Adrenal gland (tissue), 9 donors: ENCODE measurements at regions not wholly inside any gene's neighbourhood (a gene's known extent, or its start where the extent isn't known, plus 50 kb on each side); places are given as distances from the start of the nearest gene placed in this dataset.

Experiments
- DNase-seq, 7 donors: peaks; one replicate each; pipeline ENCODE4 v3.0.0-alpha.2; 2019 to 2020
- H3K27ac ChIP-seq, 5 donors: fragments of 200-600 bp; sonication (generic) in 4 of 5; 1 replicate in 3 of 5; 2 replicates in 2 of 5; pipeline versions ENCODE4 v1.5.1 to v1.8.0; 2016 to 2020; ENCODE audit warnings: mild to moderate bottlenecking in 1 of 5
- H3K27me3 ChIP-seq: fragments of 200-600 bp; 2 replicates; pipeline ENCODE4 v1.8.0; 2021
- H3K36me3 ChIP-seq, 2 donors: fragments of 200-600 bp; replicated peaks in 1 of 2; 1 replicate in 1 of 2; 2 replicates in 1 of 2; pipeline versions ENCODE4 v1.5.1 to v1.8.0; 2018 to 2022
- H3K4me1 ChIP-seq, 2 donors: fragments of 200-600 bp; replicated peaks in 1 of 2; 1 replicate in 1 of 2; 2 replicates in 1 of 2; pipeline versions ENCODE4 v1.5.1 to v1.8.0; 2018 to 2021
- H3K4me3 ChIP-seq, 4 donors: fragments of 200-600 bp; sonication (generic) in 3 of 4; one replicate each; pipeline ENCODE4 v1.5.1; 2016 to 2018
- H3K9me3 ChIP-seq, 3 donors: fragments of 200-600 bp; sonication (generic) in 1 of 3; replicated peaks in 1 of 3; 1 replicate in 2 of 3; 2 replicates in 1 of 3; pipeline versions ENCODE4 v1.5.1 to v1.8.0; 2016 to 2021
- POLR2A ChIP-seq, 2 donors: fragments of 450-650 bp; IDR thresholded peaks; one replicate each; pipeline ENCODE4 v1.6.1; 2017; ENCODE audit warnings: antibody characterized with exemption in 2 of 2, mild to moderate bottlenecking in 2 of 2, moderate library complexity in 1 of 2
- whole genome bisulfite sequencing, 4 donors: extraction: QIAGEN DNeasy Blood & Tissue Kit in 2 of 4; methylation state at CpG; one replicate each; pipeline versions ENCODE4 v1.1.5 to v1.1.7; 2013 to 2017; 5-methylcytosine and 5-hydroxymethylcytosine counted together
- intact Hi-C, 2 donors: fragments of 100-400 bp; cut with DNase I; formaldehyde crosslinking; loops; one replicate each; pipeline versions ENCODE4 v1.14.1 to v1.15.0; 2022 to 2023
- TF ChIP-seq, protein P1 (sequence below), 6 experiments: fragments of 450-650 bp in 4 of 6; fragments of 200-600 bp in 2 of 6; sonication (generic) in 1 of 6; IDR thresholded peaks; 1 replicate in 5 of 6; 2 replicates in 1 of 6; pipeline versions ENCODE4 v1.5.1 to v1.8.0; 2016 to 2021; ENCODE audit warnings: antibody characterized with exemption in 6 of 6, mild to moderate bottlenecking in 2 of 6, moderate library complexity in 1 of 6
- donor health status: healthy with polysubstance abuse.
- donor health status: Bipolar disorder and iron deficiency.
- donor health status: DM: yes; HTN: yes; CAD: no.
- donor health status: DM: no; HTN: no; CAD: no.
- donor health status: DM: no; HTN: no; CAD: no.

- no peak for DNase-seq
- no peak for TF ChIP-seq POLR2A (IDR thresholded peaks at IDR 0.05)
- TF ChIP-seq, protein P1, sequence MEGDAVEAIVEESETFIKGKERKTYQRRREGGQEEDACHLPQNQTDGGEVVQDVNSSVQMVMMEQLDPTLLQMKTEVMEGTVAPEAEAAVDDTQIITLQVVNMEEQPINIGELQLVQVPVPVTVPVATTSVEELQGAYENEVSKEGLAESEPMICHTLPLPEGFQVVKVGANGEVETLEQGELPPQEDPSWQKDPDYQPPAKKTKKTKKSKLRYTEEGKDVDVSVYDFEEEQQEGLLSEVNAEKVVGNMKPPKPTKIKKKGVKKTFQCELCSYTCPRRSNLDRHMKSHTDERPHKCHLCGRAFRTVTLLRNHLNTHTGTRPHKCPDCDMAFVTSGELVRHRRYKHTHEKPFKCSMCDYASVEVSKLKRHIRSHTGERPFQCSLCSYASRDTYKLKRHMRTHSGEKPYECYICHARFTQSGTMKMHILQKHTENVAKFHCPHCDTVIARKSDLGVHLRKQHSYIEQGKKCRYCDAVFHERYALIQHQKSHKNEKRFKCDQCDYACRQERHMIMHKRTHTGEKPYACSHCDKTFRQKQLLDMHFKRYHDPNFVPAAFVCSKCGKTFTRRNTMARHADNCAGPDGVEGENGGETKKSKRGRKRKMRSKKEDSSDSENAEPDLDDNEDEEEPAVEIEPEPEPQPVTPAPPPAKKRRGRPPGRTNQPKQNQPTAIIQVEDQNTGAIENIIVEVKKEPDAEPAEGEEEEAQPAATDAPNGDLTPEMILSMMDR (IDR thresholded peaks at IDR 0.05) = no peak
- no peak overlapping the region for H3K27ac ChIP-seq
- H3K36me3 ChIP-seq = no peaks in the 10 kb centered on the region
- whole genome bisulfite sequencing, 4 donors = 68 to 74% (median 71%) methylated on average over 4 of the region's 4 CpGs
- H3K27me3 ChIP-seq = no peaks in the 10 kb centered on the region
- no peak overlapping the region for H3K4me3 ChIP-seq
- intact Hi-C loops = no loop called here
- no peaks in the 10 kb centered on the region for H3K4me1 ChIP-seq
- H3K9me3 ChIP-seq = no peaks in the 10 kb centered on the region
Measured at GRCh38 chr2:51638811-51639210, 606.9 kb upstream of the NRXN1 start.

- no peak overlapping the region for H3K27ac ChIP-seq
- no peak overlapping the region for H3K4me3 ChIP-seq
- no peaks in the 10 kb centered on the region for H3K36me3 ChIP-seq
- intact Hi-C loops = no loop called here
- no peaks in the 10 kb centered on the region for H3K27me3 ChIP-seq
- TF ChIP-seq, protein P1 (IDR thresholded peaks at IDR 0.05) = no peak
- TF ChIP-seq POLR2A (IDR thresholded peaks at IDR 0.05) = no peak
- H3K4me1 ChIP-seq = no peaks in the 10 kb centered on the region
- H3K9me3 ChIP-seq = no peaks in the 10 kb centered on the region
- no peak for DNase-seq
Measured at GRCh38 chr2:51633073-51633472, 601.1 kb upstream of the NRXN1 start.

DNA sequence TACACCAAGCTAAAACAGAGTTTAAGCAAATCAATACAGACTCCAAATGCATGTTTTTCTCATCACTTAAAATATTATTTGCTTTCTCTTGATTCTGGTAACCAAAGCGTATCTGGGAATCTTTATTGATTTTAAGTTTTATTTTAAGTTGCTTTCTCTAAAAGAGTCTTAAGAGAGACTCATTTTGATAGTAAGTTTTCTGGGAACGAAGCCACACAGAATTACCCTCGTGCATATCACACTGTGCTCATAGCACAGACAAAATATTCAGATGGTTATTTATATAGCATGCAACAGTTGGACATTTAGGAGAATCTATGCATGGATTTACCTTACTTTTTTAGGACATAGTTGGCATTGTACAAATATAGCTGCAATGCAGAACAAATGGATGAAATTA is 597.5 kb upstream of the NRXN1 start:
- 63 to 72% (median 66%) methylated on average over 3 of the region's 3 CpGs for WGBS, 4 donors
- Histone ChIP-seq H3K27me3 (no peaks in the 10 kb centered on the region), H3K27ac (no peak overlapping the region), H3K4me1 (no peaks in the 10 kb centered on the region), H3K36me3 (no peaks in the 10 kb centered on the region), H3K9me3 (no peaks in the 10 kb centered on the region), H3K4me3 (no peak overlapping the region)
- TF ChIP-seq, protein P1 (IDR thresholded peaks at IDR 0.05) = no peak
- no peak for TF ChIP-seq POLR2A (IDR thresholded peaks at IDR 0.05)
- intact Hi-C loops = no loop called here
- no peak for DNase-seq

DNA sequence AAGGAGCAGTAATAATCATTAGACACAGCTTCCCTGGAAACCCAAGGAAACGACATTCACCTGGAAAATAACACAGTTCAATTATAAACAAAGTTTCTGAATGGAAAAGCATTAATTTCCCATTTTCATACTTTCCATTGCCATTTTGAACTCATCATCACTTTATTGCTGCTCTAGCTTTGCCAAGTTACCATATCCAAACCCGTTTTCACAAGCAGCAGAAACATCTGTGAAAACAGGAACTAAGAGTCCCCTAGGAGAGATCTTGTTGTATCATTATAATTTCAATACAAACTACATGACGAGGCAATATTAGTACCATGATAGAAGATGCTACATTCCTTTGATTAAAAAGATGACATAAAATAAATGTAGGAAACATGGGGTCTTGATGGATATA is 597.0 kb upstream of the NRXN1 start:
- Histone ChIP-seq H3K4me1 (no peaks in the 10 kb centered on the region), H3K36me3 (no peaks in the 10 kb centered on the region), H3K27ac (no peak overlapping the region), H3K4me3 (no peak overlapping the region), H3K9me3 (no peaks in the 10 kb centered on the region), H3K27me3 (no peaks in the 10 kb centered on the region)
- intact Hi-C loops = no loop called here
- 36 to 48% (median 41%) methylated on average over 3 of the region's 3 CpGs for WGBS, 4 donors
- no peak for TF ChIP-seq POLR2A (IDR thresholded peaks at IDR 0.05)
- TF ChIP-seq, protein P1 (IDR thresholded peaks at IDR 0.05) = no peak
- no peak for DNase-seq
